ENCODE measurements at regions not wholly inside any gene's neighbourhood (a gene's known extent, or its start where the extent isn't known, plus 50 kb on each side); places are given as distances from the start of the nearest gene placed in this dataset.

DNA sequence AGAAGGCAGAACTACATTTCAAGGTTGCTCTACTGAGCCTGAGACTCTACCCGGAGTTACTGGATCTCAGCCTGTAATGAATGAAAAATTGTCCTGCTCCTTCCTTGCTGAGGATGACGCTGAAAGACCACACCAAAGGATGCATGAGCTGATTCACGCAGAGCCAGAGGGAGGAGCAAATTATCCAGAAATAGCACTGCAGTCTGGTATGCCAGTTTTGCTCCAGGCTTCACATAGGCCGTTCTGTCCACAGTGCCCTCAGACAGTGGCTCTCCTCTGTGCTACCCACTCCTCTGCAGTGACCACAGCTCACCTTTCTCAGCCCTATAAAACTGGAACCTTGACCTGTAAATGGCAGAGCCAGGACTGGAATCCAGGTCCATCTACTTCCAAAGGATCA lies 79.3 kb upstream of the GALNT18 start:
- in situ Hi-C loops (cut with HindIII; ENCODE audit: extremely low pct_ligation_motif_present, low pct_unique_long_range_greater_than_20kb), result no loop called here
- no peaks in the 10 kb centered on the region for H3K4me1 ChIP-seq (ENCODE audit: insufficient read depth, low read length)
- no peaks in the 10 kb centered on the region for H3K79me2 ChIP-seq (ENCODE audit: insufficient read depth, low read length)
- no peak overlapping the region for H3K4me2 ChIP-seq (ENCODE audit: low read depth, low read length)
- no peaks in the 10 kb centered on the region for H3K36me3 ChIP-seq (replicated peaks in 1 of 2; ENCODE audit: control insufficient read depth in 1 of 2, insufficient read depth in 2 of 2, low read length in 2 of 2)
- no peak overlapping the region for H3K4me3 ChIP-seq (replicated peaks in 1 of 3; ENCODE audit: insufficient read depth in 1 of 3, low read depth in 2 of 3, low read length in 3 of 3)
- BruUV-seq (replicated peaks), result no TSS peak
- POLR2A ChIA-PET, result no interaction called here
- H3K9ac ChIP-seq (ENCODE audit: insufficient read depth, low read depth, low read length), result no peak overlapping the region
- H4K20me1 ChIP-seq (ENCODE audit: insufficient read depth, low read length), result no peaks in the 10 kb centered on the region
- no peak for DNase-seq (ENCODE audit: low spot score)
- TF ChIP-seq, protein P1, sequence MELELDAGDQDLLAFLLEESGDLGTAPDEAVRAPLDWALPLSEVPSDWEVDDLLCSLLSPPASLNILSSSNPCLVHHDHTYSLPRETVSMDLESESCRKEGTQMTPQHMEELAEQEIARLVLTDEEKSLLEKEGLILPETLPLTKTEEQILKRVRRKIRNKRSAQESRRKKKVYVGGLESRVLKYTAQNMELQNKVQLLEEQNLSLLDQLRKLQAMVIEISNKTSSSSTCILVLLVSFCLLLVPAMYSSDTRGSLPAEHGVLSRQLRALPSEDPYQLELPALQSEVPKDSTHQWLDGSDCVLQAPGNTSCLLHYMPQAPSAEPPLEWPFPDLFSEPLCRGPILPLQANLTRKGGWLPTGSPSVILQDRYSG (CRISPR knock-in tag; IDR thresholded peaks at IDR 0.05), result no peak
- TF ChIP-seq ZFP36L1 (CRISPR knock-in tag; IDR thresholded peaks at IDR 0.05) (no peak), ZNF558 (CRISPR knock-in tag; IDR thresholded peaks at IDR 0.05; ENCODE audit: borderline replicate concordance) (no peak), ZNF703 (CRISPR knock-in tag; IDR thresholded peaks at IDR 0.05; ENCODE audit: borderline replicate concordance) (no peak)
- CTCF ChIA-PET (ENCODE audit: low intra/inter-chr PET ratio, low total read pairs), result no interaction called here
- intact Hi-C loops (cut with micrococcal nuclease; ENCODE audit: unreplicated experiment), result no loop called here
- peaks cover 0 to 6% of the 10 kb centered on the region in 2 experiments; a peak in 1 of 5 replicates for H3K27me3 ChIP-seq (ENCODE audit: control insufficient read depth in 1 of 2, insufficient read depth in 2 of 2, low read length in 2 of 2)
- H2AFZ ChIP-seq (ENCODE audit: low read length), result no peak overlapping the region
- no peak for FAIRE-seq
- 36% methylated on average over 3 of the region's 4 CpGs for WGBS (ENCODE audit: low lambda C conversion rate)
- ATAC-seq, result no peak
- H3K27ac ChIP-seq (ENCODE audit: extremely low read length, insufficient read depth, low read length), result no peak overlapping the region
- no peaks in the 10 kb centered on the region for H3K9me3 ChIP-seq (ENCODE audit: low read length)

DNA sequence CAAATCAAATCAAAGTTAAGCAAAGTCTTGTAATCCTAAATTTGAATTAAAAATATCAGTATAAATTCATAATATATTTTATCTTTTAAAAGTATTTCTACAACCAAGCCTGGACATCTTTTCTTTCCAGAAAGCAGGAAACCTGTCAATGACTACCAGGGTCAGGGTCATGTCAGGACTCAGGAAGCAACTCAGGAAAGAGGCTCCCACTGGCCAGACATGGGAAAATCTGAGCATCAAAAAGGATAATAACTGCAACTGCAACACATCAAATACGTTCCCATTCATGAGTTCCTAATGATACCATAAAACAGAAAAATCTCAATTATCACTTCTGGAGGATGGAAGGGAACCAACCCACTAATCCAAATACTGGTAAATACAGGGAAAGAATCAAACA lies 76.0 kb upstream of the GALNT18 start:
- no peak overlapping the region for H3K27ac ChIP-seq (ENCODE audit: extremely low read length, insufficient read depth, low read length)
- ChIA-PET POLR2A (no interaction called here), CTCF (ENCODE audit: low intra/inter-chr PET ratio, low total read pairs) (no interaction called here)
- DNase-seq (ENCODE audit: low spot score) (no peak), FAIRE-seq (no peak), ATAC-seq (no peak)
- BruUV-seq (replicated peaks), result no TSS peak
- intact Hi-C loops (cut with micrococcal nuclease; ENCODE audit: unreplicated experiment), result no loop called here
- no peaks in the 10 kb centered on the region for H3K9me3 ChIP-seq (ENCODE audit: low read length)
- in situ Hi-C loops (cut with HindIII; ENCODE audit: extremely low pct_ligation_motif_present, low pct_unique_long_range_greater_than_20kb), result no loop called here
- H2AFZ ChIP-seq (ENCODE audit: low read length), result no peak overlapping the region
- no peaks in the 10 kb centered on the region for H3K4me1 ChIP-seq (ENCODE audit: insufficient read depth, low read length)
- 5% methylated on average over 1 of the region's 1 CpG for WGBS (ENCODE audit: low lambda C conversion rate)
- H3K9ac ChIP-seq (ENCODE audit: insufficient read depth, low read depth, low read length), result no peak overlapping the region
- H3K4me3 ChIP-seq (replicated peaks in 1 of 3; ENCODE audit: insufficient read depth in 1 of 3, low read depth in 2 of 3, low read length in 3 of 3), result no peak overlapping the region
- no peaks in the 10 kb centered on the region; a peak in 1 of 5 replicates for H3K27me3 ChIP-seq (ENCODE audit: control insufficient read depth in 1 of 2, insufficient read depth in 2 of 2, low read length in 2 of 2)
- H3K36me3 ChIP-seq (replicated peaks in 1 of 2; ENCODE audit: control insufficient read depth in 1 of 2, insufficient read depth in 2 of 2, low read length in 2 of 2), result no peaks in the 10 kb centered on the region
- H3K79me2 ChIP-seq (ENCODE audit: insufficient read depth, low read length), result no peaks in the 10 kb centered on the region
- H3K4me2 ChIP-seq (ENCODE audit: low read depth, low read length), result no peak overlapping the region
- H4K20me1 ChIP-seq (ENCODE audit: insufficient read depth, low read length), result no peaks in the 10 kb centered on the region
- no peak for TF ChIP-seq JUNB (CRISPR knock-in tag; IDR thresholded peaks at IDR 0.05; ENCODE audit: borderline replicate concordance)
- TF ChIP-seq ZNF232 (CRISPR knock-in tag; IDR thresholded peaks at IDR 0.05; ENCODE audit: borderline replicate concordance), result no peak
- TF ChIP-seq, protein P2, sequence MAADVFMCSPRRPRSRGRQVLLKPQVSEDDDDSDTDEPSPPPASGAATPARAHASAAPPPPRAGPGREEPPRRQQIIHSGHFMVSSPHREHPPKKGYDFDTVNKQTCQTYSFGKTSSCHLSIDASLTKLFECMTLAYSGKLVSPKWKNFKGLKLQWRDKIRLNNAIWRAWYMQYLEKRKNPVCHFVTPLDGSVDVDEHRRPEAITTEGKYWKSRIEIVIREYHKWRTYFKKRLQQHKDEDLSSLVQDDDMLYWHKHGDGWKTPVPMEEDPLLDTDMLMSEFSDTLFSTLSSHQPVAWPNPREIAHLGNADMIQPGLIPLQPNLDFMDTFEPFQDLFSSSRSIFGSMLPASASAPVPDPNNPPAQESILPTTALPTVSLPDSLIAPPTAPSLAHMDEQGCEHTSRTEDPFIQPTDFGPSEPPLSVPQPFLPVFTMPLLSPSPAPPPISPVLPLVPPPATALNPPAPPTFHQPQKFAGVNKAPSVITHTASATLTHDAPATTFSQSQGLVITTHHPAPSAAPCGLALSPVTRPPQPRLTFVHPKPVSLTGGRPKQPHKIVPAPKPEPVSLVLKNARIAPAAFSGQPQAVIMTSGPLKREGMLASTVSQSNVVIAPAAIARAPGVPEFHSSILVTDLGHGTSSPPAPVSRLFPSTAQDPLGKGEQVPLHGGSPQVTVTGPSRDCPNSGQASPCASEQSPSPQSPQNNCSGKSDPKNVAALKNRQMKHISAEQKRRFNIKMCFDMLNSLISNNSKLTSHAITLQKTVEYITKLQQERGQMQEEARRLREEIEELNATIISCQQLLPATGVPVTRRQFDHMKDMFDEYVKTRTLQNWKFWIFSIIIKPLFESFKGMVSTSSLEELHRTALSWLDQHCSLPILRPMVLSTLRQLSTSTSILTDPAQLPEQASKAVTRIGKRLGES (CRISPR knock-in tag; IDR thresholded peaks at IDR 0.05; ENCODE audit: borderline replicate concordance), result no peak
- TF ChIP-seq NONO (IDR thresholded peaks at IDR 0.05), result no peak
- TF ChIP-seq NONO (CRISPR knock-in tag; conservative IDR thresholded peaks at IDR 0.05), result no peak
- no peak for TF ChIP-seq ZNF44 (CRISPR knock-in tag; IDR thresholded peaks at IDR 0.05)
- no peak for TF ChIP-seq ZNF790 (CRISPR knock-in tag; IDR thresholded peaks at IDR 0.05; ENCODE audit: borderline replicate concordance)
- no peak for TF ChIP-seq CBX2 (IDR thresholded peaks at IDR 0.05; ENCODE audit: low read depth, low read length)
- no peak for TF ChIP-seq CBX2 (CRISPR knock-in tag; IDR thresholded peaks at IDR 0.05; ENCODE audit: low read depth)
- no peak for TF ChIP-seq AKAP8 (CRISPR knock-in tag; IDR thresholded peaks at IDR 0.05)
- TF ChIP-seq, protein P3, sequence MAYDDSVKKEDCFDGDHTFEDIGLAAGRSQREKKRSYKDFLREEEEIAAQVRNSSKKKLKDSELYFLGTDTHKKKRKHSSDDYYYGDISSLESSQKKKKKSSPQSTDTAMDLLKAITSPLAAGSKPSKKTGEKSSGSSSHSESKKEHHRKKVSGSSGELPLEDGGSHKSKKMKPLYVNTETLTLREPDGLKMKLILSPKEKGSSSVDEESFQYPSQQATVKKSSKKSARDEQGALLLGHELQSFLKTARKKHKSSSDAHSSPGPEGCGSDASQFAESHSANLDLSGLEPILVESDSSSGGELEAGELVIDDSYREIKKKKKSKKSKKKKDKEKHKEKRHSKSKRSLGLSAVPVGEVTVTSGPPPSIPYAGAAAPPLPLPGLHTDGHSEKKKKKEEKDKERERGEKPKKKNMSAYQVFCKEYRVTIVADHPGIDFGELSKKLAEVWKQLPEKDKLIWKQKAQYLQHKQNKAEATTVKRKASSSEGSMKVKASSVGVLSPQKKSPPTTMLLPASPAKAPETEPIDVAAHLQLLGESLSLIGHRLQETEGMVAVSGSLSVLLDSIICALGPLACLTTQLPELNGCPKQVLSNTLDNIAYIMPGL (CRISPR knock-in tag; IDR thresholded peaks at IDR 0.05; ENCODE audit: borderline replicate concordance in 1 of 2, low read depth in 1 of 2), result no peak
